ENCODE measurements at regions not wholly inside any gene's neighbourhood (a gene's known extent, or its start where the extent isn't known, plus 50 kb on each side); places are given as distances from the start of the nearest gene placed in this dataset.
"Not testable (repeated sequence)": the region's sequence is repeated elsewhere in the genome, so short reads cannot be mapped to it uniquely, and the experiment has no call there.

GRCh38 chr1:173318788-173319187 lies 111.7 kb upstream of the TNFSF4 start:
- Histone ChIP-seq H3K9me3 (ENCODE audit: control insufficient read depth, insufficient read depth, low read length) (no peaks in the 10 kb centered on the region), H3K27ac (ENCODE audit: insufficient read depth, low read length) (no peak overlapping the region), H3K18ac (ENCODE audit: low read depth, low read length) (no peak overlapping the region), H2BK5ac (ENCODE audit: low read depth, low read length, poor library complexity, severe bottlenecking) (no peak overlapping the region), H3K14ac (replicated peaks; ENCODE audit: low read depth, low read length) (no peak overlapping the region), H3K4ac (ENCODE audit: low read depth, low read length) (no peak overlapping the region), H3K27me3 (ENCODE audit: control insufficient read depth, insufficient read depth, low read length) (no peaks in the 10 kb centered on the region), H4K20me1 (ENCODE audit: insufficient read depth, low read length) (no peaks in the 10 kb centered on the region), H3K36me3 (ENCODE audit: control insufficient read depth, insufficient read depth, low read length) (no peaks in the 10 kb centered on the region), H4K5ac (ENCODE audit: low read depth, low read length) (no peak overlapping the region), H3K4me3 (ENCODE audit: insufficient read depth, low read depth, low read length) (no peak overlapping the region), H3K79me1 (ENCODE audit: low read depth in 1 of 2, low read length in 2 of 2) (no peaks in the 10 kb centered on the region), H2AK9ac (replicated peaks; ENCODE audit: low read depth, low read length, poor library complexity) (no peak overlapping the region), H3K23ac (ENCODE audit: low read depth, low read length) (no peak overlapping the region), H2BK15ac (ENCODE audit: low read depth, low read length) (no peak overlapping the region), H3K9ac (ENCODE audit: low read depth, low read length) (no peak overlapping the region), H3K9me1 (ENCODE audit: insufficient read depth, low read length) (peaks cover 4% of the 10 kb centered on the region; the same call in 1 of the 2 replicates), H2BK20ac (ENCODE audit: low read depth, low read length) (no peak overlapping the region), H2AFZ (replicated peaks; ENCODE audit: low read length, poor library complexity) (no peak overlapping the region), H4K91ac (ENCODE audit: insufficient read depth, low read depth, low read length) (no peak overlapping the region), H2BK120ac (ENCODE audit: low read depth, low read length) (no peak overlapping the region), H2AK5ac (ENCODE audit: low read depth, low read length) (no peak overlapping the region), H3K56ac (ENCODE audit: extremely low read depth, insufficient read depth, low read length) (no peak overlapping the region), H4K8ac (ENCODE audit: low read depth in 2 of 2, low read length in 2 of 2) (no peak overlapping the region), H3K4me2 (ENCODE audit: low read depth, low read length) (no peak overlapping the region), H3K4me1 (ENCODE audit: control insufficient read depth, insufficient read depth, low read length) (no peaks in the 10 kb centered on the region)
- dilution Hi-C loops (cut with HindIII; ENCODE audit: low sequenced_read_pairs, unreplicated experiment) (no loop called here), in situ Hi-C loops (cut with MboI; ENCODE audit: low sequenced_read_pairs) (no loop called here), intact Hi-C loops (cut with micrococcal nuclease) (no loop called here)
- CTCF ChIA-PET = no interaction called here
- no peak for ATAC-seq (ENCODE audit: low read depth)
- no peak for TF ChIP-seq SMC3 (IDR thresholded peaks at IDR 0.05; ENCODE audit: low read depth, low read length)
- DNase-seq = no peak
- POLR2A ChIA-PET (ENCODE audit: unreplicated experiment) = no interaction called here
- BruUV-seq (replicated peaks) = no TSS peak
- 86% methylated on average over 1 of the region's 2 CpGs; no CpG with 5 or more reads in 1 of the 2 experiments for WGBS, 2 experiments (ENCODE audit: extremely low coverage in 2 of 2, insufficient read length in 1 of 2)

GRCh38 chr1:173324352-173324751 lies 117.2 kb upstream of the TNFSF4 start:
- H3K23ac ChIP-seq (ENCODE audit: low read depth, low read length); H3K36me3 ChIP-seq (ENCODE audit: control insufficient read depth, insufficient read depth, low read length); H2BK15ac ChIP-seq (ENCODE audit: low read depth, low read length); H3K9me3 ChIP-seq (ENCODE audit: control insufficient read depth, insufficient read depth, low read length); dilution Hi-C loops (cut with HindIII; ENCODE audit: low sequenced_read_pairs, unreplicated experiment); H3K4me2 ChIP-seq (ENCODE audit: low read depth, low read length); H2AFZ ChIP-seq (replicated peaks; ENCODE audit: low read length, poor library complexity); H3K4ac ChIP-seq (ENCODE audit: low read depth, low read length); H4K91ac ChIP-seq (ENCODE audit: insufficient read depth, low read depth, low read length); H3K14ac ChIP-seq (replicated peaks; ENCODE audit: low read depth, low read length); H2AK5ac ChIP-seq (ENCODE audit: low read depth, low read length); H3K27ac ChIP-seq (ENCODE audit: insufficient read depth, low read length); H3K79me1 ChIP-seq (ENCODE audit: low read depth in 1 of 2, low read length in 2 of 2); H4K8ac ChIP-seq (ENCODE audit: low read depth in 2 of 2, low read length in 2 of 2); BruUV-seq (replicated peaks); H4K20me1 ChIP-seq (ENCODE audit: insufficient read depth, low read length); H3K4me3 ChIP-seq (ENCODE audit: insufficient read depth, low read depth, low read length); H2BK20ac ChIP-seq (ENCODE audit: low read depth, low read length); H3K9ac ChIP-seq (ENCODE audit: low read depth, low read length); H2BK120ac ChIP-seq (ENCODE audit: low read depth, low read length); H3K9me1 ChIP-seq (ENCODE audit: insufficient read depth, low read length); in situ Hi-C loops (cut with MboI; ENCODE audit: low sequenced_read_pairs); POLR2A ChIA-PET (ENCODE audit: unreplicated experiment); H2AK9ac ChIP-seq (replicated peaks; ENCODE audit: low read depth, low read length, poor library complexity); H3K18ac ChIP-seq (ENCODE audit: low read depth, low read length); CTCF ChIA-PET; ATAC-seq (ENCODE audit: low read depth); H4K5ac ChIP-seq (ENCODE audit: low read depth, low read length); H3K4me1 ChIP-seq (ENCODE audit: control insufficient read depth, insufficient read depth, low read length); H2BK5ac ChIP-seq (ENCODE audit: low read depth, low read length, poor library complexity, severe bottlenecking); H3K56ac ChIP-seq (ENCODE audit: extremely low read depth, insufficient read depth, low read length); DNase-seq; intact Hi-C loops (cut with micrococcal nuclease); H3K27me3 ChIP-seq (ENCODE audit: control insufficient read depth, insufficient read depth, low read length): not testable (repeated sequence)
- no CpG with 5 or more reads among the region's 2 CpGs for WGBS, 2 experiments (ENCODE audit: extremely low coverage in 2 of 2, insufficient read length in 1 of 2)

All from IMR-90 (cell line).